SIG-M5 treated with dmso at 0.1 percent for 504 hours (cell line): ENCODE measurements at regions not wholly inside any gene's neighbourhood (a gene's known extent, or its start where the extent isn't known, plus 50 kb on each side); places are given as distances from the start of the nearest gene placed in this dataset.

Experiments used
- DNase-seq: peaks from one replicate; lab custom pipeline; 2025; ENCODE audit not compliant: unreplicated experiment; lab: John Stamatoyannopoulos, UW

DNA sequence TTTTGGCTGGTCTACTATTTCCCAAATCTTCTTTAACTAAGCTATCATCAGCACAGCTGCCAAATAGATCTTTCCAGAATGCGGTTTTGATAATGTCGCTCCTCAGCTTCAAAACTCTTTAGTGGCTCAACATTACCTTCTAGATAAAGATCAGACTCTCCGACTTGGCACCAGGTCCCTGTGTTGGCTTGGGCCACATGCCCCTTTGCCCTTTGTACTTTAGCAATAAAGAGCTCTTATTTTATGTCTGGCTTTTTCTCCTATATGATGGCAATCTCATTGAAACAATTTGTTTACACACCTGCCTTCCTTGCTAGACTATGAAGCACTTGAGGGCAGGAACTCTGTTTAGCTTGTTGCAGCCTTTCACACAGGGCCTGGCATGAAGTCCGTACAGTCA is 128.9 kb upstream of the GATA6 start:
- no peak for DNase-seq

DNA sequence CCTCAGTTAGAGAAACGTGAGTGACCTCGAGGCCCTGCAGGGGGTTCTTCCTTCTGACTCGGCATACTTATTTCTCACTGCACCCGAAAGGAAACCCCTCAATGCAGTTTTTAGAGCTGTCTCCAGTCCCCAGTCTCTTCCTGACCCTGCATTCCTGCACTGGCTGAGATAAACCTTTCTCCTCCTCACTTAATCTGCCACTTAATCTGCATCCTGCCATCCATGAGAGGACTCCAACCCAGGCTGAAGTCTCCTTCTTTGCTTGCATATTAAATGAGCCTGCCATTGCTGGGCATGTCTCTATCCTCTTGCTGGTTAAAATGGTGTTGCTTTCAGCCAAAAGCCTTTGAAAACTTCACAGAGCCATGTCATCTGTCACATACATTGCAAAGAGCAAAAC is 125.6 kb upstream of the GATA6 start:
- DNase-seq: no peak

GRCh38 chr18:22044474-22045220 is 124.7 kb upstream of the GATA6 start:
- DNase-seq: peak; percentile 24

- DNase-seq: no peak
Observed at GRCh38 chr18:22045221-22045918, 124.0 kb upstream of the GATA6 start.

- no peak for DNase-seq
Observed at GRCh38 chr18:22046473-22046872, 122.9 kb upstream of the GATA6 start.

GRCh38 chr18:22047485-22047884 is 121.9 kb upstream of the GATA6 start:
- no peak for DNase-seq

- DNase-seq: no peak
Observed at GRCh38 chr18:22048221-22048620, 121.2 kb upstream of the GATA6 start.

DNA sequence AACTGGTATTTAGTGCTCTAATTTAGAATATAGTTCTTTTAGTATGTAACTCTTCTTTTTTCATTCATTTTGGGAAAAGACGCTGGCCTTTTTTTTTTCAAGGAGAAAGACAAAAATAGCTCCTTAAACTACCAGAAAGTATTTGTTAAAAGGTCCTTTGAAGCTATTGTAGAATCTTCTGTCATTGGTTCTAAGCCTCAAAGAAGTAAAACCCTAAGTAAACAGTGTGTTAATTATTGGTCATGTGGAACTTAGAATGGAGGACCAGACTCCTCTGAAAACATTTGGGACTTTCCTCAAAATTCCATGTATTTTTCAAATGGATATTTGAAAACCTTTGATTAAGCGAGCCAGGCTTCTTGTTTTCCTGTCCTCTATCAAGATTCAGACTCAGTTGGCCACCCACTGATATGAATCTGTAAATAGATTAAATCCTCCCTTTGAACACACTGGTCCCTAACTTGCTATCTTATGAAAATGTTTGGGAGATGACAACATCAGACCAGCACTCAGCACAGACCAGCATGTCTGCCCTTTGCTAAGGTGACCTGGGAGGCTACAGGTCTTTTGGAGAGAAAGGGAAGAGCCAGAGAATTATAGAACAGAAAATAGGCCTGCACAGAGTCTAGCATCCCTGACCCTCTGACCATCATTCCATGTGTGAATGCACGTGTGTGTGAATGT is 120.3 kb upstream of the GATA6 start:
- DNase-seq: no peak

- DNase-seq: no peak
Observed at GRCh38 chr18:22052405-22053105, 116.8 kb upstream of the GATA6 start.

DNA sequence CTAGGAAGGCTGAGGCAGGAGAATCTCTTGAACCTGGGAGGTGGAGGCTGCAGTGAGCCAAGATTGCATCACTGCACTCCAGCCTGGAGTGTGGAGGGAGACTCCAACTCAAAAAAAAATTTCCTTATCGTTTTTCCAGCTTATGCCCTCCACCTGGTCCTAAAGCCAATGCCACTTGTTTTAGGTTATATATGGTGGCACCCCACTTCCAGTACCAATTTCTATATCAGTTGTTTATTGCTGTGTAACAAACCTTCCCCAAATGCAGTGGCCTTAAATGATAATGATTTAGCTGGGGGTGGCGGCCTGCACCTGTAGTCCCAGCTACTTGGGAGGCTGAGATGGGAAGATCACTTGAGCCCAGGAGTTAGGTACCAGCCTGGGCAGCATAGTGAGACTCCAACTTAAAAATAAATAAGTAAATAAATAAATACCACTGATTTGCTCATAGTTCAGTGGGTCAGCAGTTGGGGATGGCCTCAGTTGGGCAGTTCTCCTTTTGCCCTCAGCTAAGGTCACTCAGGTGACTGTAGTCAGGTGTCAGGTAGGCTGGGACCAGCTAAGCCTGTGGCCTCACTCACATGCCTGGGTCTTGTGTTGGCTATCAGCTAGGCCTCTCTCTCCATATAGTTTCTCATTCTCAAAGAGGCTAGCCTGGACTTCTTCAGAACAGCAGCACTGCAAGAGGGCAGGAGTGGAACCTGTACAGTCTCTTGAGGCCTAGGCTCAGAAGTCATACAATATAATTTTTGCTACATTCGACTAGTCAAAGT is 113.7 kb upstream of the GATA6 start:
- no peak for DNase-seq

- no peak for DNase-seq
Observed at GRCh38 chr18:22056950-22057349, 112.4 kb upstream of the GATA6 start.

DNA sequence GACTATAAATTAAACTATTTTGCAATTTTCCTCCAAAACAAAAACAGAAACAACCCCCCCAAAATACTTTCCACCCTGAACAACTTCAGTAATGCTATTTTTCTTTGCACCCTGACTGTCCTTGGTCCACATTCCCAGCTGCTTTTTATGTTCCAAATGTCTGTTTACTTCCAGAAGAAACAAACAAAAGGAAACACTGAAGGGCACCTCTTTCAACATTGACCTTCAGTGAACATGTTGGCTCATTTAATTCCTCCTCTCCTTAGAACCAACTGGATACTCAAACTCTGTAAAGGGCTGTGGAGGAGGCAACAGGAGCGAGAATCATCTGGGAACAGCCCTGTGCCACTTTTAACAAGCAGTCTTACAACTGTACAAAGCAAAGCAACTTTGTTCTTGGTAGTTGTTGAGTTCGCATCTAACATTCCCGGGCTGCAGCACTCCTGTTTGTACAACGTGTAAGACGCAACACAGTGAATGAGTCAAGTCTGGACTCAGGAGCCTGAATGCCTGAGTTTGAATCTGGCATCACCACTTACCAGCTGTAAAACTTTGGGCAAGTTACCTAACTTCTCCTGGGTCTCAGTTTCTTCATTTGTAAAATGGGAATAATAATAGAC is 111.4 kb upstream of the GATA6 start:
- no peak for DNase-seq

GRCh38 chr18:22060361-22060760 is 109.0 kb upstream of the GATA6 start:
- DNase-seq: no peak

DNA sequence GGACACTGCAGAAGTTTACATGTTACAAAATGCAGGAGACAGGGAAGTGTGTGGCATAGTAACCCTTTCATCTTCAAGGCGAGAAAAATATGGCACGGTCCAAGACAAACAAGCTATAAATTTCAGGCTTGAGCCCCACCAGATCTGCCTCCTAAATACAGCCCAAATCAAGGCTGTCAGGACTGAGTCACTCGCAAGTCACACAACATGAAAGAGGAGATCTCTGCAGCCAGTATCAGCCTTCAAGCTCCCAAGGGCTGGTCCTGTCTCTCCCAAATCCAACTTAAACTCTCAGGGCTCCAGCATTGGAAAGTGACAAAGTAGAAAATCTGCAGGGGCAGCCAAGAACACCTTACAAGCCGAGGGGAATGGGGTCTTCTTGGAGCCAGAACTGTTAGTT is 106.3 kb upstream of the GATA6 start:
- DNase-seq: no peak

DNA sequence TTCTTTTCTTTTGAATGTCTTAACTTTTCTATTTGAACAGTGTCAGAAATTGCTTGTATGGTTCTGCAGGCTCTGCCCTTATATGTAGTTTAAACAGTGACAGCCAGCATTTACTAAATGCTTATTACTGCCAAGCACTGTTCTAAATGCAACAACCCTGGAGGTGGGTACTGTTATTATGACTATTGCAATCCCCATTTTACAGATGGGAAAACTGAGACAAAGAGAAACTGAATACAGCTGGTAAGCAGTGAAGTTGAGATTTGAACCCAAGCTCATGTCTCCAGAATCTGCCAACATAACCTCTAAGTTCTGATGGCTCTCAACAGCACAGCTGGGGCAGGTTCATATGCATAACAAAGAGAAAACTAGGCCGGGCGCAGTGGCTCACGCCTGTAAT is 105.7 kb upstream of the GATA6 start:
- DNase-seq: no peak

DNA sequence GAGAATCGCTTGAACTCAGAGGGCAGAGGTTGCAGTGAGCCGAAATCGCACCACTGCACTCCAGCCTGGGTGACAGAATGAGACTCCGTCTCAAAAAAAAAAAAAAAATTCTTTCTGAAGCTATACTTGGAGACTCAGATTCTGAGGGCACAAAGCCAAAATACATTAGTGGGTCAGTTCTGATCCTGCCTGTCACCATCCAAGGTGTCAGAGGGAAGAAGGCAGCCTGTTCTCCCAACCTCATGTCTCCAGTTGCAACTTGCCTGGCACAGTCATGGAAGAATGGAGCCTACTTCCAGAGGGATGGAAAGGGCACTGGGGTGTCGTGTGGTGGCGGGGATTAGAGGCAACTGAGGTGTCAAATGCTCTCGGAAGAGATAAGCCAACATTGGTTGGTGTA is 104.8 kb upstream of the GATA6 start:
- DNase-seq: no peak

DNA sequence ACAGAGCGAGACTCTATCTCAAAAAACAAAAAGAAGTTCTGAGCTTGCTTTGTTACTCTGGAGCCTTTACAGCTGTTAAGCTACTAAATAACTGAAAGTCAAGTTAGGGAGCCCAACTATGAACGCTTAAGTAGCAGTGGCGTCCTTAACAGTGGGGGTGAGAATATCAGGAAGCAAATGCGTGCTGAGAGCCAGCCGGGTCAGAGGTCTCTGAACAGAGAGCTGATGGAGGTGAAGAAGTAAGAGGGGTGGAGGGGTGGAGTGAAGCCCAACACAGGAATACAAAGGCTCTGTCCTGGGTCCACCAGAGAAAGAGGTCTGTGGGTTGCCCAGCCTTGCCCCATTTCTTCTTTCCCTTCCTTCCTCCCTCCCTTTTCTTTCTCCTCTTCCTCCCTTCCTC is 104.1 kb upstream of the GATA6 start:
- DNase-seq: no peak

- DNase-seq: no peak
Observed at GRCh38 chr18:22066083-22066485, 103.3 kb upstream of the GATA6 start.

GRCh38 chr18:22067109-22067508 is 102.3 kb upstream of the GATA6 start:
- no peak for DNase-seq

DNA sequence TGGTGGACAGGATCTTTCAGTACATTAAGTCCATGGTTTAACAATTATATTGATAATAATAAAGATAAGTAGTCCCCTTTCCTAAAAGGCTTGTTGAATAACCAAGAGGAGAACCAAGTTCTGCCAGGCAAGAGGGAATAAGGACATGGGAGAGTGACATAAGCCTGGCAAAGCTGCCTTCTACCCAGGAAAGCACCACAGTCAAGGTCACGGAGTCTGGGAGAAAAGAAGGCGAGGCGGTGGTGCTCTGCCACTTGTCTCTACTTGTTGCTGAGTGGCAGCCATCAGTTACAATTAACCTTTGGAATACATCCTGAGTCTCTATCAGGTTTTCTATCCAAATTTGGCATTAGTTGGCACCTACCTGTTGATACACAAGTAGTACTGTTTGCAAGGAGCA is 101.7 kb upstream of the GATA6 start:
- DNase-seq: no peak
